Stimulated activated CD4-positive, alpha-beta T cell treated with anti-CD3 and anti-CD28 coated beads, Interleukin-12 subunit alpha, Interleukin-12 subunit beta, amount 100 ng/mL, for 24 hours (primary cell): ENCODE measurements at regions not wholly inside any gene's neighbourhood (a gene's known extent, or its start where the extent isn't known, plus 50 kb on each side); places are given as distances from the start of the nearest gene placed in this dataset.
"Not testable (repeated sequence)": the region's sequence is repeated elsewhere in the genome, so short reads cannot be mapped to it uniquely, and the experiment has no call there.

Experiments
- DNase-seq, 2 experiments: peaks; one replicate each; pipeline ENCODE4 v3.0.0-alpha.2; 2020; ENCODE audit warnings: low read depth in 2 of 2

- no peak for DNase-seq
Observed at GRCh38 chr7:96561892-96562291, 147.8 kb downstream of the SEM1 start.

DNA sequence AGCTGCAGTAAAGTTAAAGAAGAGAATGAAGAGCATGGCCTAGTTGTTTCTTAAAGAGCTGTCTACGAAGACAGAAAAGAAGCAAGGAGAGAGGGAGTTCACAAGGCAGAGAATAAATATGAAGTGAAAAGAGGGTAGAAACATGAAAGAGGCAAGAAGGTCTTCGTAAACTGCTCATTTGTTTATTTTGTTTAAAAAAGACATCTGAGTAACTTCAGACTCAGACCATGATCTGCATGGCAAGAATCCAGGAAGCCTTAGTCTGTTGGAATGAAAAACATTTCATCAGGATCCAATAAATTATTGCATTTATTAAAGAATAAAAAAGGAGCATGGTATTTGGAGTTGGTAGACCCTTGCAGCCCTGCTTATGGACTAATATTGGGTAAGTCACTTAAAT, 151.1 kb downstream of the SEM1 start:
- no peak for DNase-seq

GRCh38 chr7:96558093-96558492, 151.6 kb downstream of the SEM1 start:
- no peak for DNase-seq

DNA sequence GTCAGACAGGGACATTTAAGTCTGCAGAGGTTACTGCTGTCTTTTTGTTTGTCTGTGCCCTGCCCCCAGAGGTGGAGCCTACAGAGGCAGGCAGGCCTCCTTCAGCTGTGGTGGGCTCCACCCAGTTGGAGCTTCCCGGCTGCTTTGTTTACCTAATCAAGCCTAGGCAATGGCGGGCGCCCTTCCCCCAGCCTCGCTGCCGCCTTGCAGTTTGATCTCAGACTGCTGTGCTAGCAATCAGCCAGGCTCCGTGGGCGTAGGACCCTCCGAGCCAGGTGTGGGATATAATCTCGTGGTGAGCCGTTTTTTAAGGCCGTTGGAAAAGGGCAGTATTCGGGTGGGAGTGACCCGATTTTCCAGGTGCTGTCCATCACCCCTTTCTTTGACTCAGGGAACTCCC, 152.0 kb downstream of the SEM1 start:
- DNase-seq = not testable (repeated sequence)

DNA sequence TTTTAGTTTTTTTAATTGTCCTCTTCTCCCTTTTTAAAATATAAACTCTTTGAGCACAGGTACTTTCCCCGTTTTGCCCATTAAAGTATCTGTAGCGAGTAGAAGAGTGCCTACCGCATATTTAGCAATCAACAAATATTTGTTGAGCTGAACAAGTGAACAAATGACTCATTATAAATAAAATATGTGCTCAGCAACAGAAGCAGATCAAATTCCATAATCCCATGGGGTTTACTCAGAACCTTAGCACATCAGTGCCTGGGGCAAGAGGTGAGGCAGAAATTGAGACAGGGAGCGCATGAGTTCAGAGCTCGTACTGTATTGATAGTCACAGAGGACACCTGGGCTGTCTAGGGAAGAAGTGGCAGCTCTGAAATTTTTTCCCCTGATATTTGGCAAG, 161.0 kb downstream of the SEM1 start:
- no peak for DNase-seq

GRCh38 chr7:96547371-96547811, 162.3 kb downstream of the SEM1 start:
- no peak for DNase-seq

- DNase-seq = no peak
Observed at GRCh38 chr7:96546426-96546825, 163.2 kb downstream of the SEM1 start.

- no peak for DNase-seq
Observed at GRCh38 chr7:96539471-96539870, 170.2 kb downstream of the SEM1 start.

- DNase-seq = no peak
Observed at GRCh38 chr7:96538632-96539031, 171.0 kb downstream of the SEM1 start.

DNA sequence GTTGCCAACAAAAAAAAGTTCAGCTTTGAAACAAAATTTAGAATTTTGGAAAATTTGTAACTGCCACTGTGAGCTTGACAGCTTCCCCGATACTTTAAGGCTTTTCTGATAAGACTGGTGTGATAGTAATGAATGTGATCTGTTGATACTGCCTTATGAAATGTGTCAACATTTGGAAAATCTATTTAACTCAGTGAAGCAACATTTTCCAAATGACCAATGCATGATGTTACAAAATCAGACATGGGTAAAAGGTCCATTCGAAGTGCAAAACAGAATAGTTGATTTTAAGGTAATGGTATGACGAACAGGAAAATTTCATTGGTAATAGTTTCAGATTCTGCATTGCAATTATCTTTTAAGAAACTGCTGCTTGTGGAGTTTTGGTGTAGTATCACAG, 175.4 kb downstream of the SEM1 start:
- DNase-seq = no peak

- DNase-seq = no peak
Observed at GRCh38 chr7:96532428-96532935, 177.2 kb downstream of the SEM1 start.

- no peak for DNase-seq
Observed at GRCh38 chr7:96531331-96531730, 178.3 kb downstream of the SEM1 start.

DNA sequence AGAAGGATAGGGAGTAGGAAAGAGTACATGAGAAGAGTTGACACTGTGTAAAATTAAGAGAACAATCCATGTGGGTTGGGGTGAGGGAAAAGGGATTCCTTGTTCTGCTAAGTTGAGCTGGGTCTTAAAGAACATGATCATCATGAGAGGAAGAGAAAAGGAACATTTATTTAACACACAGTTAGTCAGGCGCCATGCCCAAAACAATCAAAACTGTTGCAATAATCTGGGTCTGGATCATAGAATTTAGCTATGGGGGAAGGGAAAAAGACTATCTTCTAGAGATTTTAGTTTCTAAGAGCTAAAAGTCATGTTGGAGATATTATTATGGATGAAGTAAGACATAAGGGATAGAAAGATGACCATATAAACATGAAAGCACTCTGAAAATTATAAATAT, 178.9 kb downstream of the SEM1 start:
- DNase-seq = no peak

DNA sequence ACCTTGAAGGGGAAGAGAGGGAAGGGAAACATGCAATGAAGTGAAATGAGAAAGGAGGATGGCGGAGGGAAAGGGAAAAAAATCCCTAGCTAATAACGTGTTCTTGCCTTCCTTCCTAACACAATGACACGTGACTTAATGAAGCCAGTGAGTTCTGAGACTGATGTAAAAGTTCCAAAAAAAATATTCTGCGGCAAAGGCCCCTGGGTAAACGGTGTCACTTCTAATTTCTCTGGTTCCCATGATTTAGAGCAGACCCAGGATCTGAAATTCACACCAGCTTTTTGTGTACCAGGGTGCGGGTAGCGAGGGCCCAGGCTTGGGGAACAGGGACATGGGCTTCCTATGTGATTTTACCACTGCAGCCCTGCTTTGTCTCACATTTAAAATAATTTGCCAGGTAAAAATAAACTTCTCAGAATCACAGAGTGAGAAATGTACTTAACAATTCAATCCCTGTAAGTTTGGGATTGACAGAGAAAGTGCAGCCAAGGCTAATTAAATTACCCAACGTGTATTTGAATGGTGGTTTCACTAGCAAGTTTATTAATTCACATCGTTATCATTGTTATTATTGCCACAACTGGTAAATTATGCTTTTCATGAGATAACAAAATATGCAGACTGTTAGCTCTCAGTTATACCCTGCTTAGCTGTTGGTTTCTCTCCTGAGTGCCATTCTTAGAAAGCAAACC, 182.4 kb downstream of the SEM1 start:
- no peak for DNase-seq

GRCh38 chr7:96526496-96526895, 183.2 kb downstream of the SEM1 start:
- DNase-seq = no peak

- no peak for DNase-seq
Observed at GRCh38 chr7:96521068-96521894, 188.4 kb downstream of the SEM1 start.

DNA sequence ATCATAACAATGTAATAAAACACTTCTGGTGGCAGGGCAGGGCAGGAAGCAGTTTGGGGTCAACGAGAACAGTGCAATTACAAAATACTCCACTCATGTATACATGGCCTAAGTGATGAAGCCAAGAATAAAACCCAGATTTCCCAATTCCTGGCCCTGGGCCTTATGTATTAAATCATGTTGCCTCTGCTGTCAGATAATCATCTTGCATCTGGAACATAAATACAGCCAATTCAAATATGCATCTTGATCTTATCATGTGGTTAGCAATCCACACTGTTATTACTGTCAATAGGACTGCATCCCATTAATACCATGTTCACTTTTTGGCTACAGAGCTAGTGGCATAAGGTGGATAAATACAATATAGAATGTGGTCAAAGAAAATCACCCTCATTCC, 186.5 kb upstream of the SLC25A13 start:
- DNase-seq = no peak

- no peak for DNase-seq
Observed at GRCh38 chr7:96503597-96503996, 181.7 kb upstream of the SLC25A13 start.

DNA sequence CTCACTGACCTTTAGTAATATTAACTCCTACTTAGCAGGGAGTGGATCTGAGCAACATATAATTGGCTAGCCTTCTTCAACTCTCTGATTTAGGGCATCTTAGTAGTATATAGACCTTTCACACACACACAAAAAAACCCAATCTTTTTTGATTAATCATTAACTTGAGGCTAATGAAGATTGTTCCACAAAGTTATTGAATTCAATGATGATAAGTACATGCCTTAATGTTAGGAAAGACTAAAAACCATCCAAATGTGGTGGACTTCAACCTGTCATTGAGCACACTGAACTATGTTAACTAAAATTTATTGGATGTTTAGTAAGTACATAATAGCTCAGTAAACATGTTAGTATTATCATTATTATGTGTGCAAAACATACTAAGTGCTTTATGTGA, 179.4 kb upstream of the SLC25A13 start:
- DNase-seq = no peak

DNA sequence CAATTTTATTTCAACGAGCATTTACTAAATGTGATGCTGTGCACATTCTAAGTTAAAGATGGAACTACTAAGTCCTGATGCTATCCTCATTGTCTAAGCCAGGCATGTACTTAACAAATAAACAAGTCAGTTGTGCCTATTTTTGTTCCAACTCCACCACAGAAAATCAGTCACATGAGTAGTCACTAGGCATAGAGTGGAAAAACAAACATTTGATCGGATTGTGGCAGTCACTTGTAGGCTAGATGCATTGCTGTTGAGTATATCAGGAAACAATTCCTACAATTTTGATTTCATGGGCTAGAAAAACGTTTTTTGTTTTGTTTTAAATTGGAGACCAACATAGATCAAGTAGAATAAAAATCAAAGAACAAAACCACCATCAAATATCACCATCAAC, 177.6 kb upstream of the SLC25A13 start:
- no peak for DNase-seq

DNA sequence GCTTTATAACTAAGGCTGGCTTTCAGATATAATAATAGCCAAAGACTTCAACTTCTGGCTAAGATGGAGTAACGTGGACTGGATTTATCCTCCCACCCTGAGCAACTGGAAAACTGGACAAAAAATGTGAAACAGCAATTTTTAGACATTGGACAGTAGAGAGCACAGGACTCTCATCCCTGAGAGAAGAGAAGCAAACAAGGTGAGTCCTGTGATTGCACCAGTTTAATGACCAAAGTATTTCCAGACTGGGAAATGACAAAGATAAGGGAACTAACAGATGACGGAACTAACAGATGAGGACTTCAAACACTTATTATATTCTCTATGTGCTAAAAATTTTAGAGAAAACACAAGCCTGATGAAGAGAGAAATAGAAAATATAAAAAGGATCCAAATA, 175.7 kb upstream of the SLC25A13 start:
- no peak for DNase-seq

DNA sequence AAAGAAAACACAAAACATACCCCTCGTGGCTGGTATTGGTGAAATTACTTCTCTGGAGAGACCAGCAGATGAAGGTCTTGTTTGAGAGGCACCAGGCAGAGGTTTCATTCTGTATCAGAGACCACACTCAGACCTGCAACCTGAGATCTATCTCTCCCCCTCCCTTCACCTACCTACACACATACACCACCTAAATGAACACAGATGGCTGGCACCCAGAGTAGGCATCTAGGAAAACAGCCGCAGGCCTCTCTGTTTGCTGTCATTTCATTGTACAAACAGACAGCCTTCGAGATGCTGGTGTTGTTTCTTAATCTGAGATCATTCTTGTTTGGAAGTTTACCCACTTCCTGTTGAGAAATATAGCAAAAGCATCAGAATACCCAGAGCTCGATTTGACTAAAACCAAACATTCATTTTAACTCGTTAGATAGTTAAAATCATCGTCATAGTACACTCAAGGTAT, 173.9 kb upstream of the SLC25A13 start:
- DNase-seq = no peak

DNA sequence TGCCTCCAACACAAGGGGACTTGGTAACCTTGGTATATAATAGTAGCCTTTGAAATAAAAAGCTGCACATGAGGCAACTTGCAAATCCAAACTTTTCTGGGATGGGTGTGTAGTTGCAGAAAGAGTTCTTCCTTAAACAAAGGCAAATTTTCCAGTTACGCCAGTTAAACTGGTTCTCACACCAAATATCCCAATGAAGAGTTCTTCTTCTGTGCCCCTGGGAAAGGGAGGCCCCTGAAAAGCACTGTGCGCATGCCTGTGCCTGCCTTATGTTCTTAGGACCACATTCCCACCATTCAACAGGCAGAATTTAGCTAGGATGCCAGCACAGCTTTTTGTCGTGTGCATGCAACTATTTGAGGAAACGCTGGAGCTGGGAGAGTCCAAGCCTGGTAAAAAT, 164.8 kb upstream of the SLC25A13 start:
- no peak for DNase-seq
